HG03565 (cell line): ENCODE measurements at regions not wholly inside any gene's neighbourhood (a gene's known extent, or its start where the extent isn't known, plus 50 kb on each side); places are given as distances from the start of the nearest gene placed in this dataset.

Source experiments
- ATAC-seq: cut with Tn5 transposase; IDR thresholded peaks from one replicate; pipeline ENCODE4 v1.9.1; 2021; ENCODE audit warnings: mild to moderate bottlenecking, moderate library complexity; ENCODE audit not compliant: unreplicated experiment

DNA sequence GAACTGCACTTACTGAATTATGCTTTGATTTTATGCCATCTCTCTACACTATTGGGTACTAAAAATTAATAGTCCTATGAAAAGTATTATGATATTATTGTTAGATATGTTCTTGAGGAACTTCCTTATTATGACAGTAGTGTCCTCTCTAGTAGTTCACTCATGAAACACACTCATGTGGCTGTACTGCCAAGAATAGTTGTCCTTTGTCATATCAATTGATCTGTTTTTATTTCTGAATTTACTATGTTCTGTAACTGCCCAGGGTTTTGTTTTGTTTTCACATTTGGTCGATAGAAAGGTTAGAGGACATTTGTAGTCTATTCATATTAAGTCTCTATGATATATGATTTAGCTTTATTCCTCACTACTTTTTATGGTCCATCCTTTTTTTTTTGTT is 215.2 kb downstream of the PPARGC1A start:
- ATAC-seq: no peak

DNA sequence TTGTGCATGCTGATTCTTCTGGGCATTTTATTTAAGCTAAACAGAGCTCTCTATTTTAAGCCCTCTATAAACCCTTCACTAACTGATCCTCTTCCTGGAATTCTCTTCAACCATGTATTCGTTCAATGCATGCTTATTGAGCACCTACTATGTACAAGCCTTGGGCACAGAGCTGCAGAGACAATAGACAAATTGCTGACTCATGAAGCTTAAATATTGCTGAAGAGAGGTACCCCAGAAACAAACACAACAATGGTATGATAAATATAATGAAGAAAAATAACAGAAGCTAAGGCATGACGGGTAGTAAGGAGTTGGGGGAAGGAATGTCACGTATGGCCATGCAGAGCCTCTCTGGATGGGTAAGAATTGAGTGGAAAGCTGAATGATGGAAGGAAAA is 222.2 kb downstream of the PPARGC1A start:
- no peak for ATAC-seq

DNA sequence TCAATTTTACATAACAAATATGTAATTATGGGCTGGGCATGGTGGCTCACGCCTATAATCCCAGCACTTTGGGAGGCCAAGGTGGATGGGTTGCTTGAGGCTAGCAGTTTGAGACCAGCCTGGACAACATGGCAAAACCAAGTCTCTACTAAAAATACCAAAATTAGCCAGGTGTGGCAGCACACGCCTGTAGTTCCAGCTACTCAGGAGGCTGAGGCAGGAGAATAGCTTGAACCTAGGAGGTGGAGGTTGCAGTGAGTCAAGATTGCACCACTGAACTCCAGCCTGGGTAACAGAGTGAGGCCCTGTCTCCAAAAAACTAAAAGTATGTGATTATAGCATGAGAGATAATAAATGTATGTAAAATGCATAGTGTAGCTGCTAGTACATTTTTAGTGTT is 229.0 kb downstream of the PPARGC1A start:
- ATAC-seq: no peak

DNA sequence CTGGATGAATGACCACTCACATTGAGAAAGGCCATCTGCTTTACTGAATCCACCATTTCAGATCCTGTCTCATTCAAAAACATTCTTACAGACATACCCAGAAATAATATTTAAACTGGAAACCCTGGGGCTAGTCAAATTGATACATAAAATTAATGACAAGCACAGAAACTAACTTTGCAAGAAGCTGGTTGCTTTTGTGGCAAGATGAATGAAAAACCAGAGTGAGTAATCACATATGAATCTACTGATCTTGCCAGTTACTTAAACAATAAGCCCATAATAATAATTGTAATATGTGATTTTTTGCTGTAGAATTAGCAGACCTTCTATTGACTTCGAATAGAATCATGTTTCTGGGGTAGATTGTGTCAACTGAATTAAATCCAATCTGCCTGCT is 235.1 kb downstream of the PPARGC1A start:
- ATAC-seq: no peak

DNA sequence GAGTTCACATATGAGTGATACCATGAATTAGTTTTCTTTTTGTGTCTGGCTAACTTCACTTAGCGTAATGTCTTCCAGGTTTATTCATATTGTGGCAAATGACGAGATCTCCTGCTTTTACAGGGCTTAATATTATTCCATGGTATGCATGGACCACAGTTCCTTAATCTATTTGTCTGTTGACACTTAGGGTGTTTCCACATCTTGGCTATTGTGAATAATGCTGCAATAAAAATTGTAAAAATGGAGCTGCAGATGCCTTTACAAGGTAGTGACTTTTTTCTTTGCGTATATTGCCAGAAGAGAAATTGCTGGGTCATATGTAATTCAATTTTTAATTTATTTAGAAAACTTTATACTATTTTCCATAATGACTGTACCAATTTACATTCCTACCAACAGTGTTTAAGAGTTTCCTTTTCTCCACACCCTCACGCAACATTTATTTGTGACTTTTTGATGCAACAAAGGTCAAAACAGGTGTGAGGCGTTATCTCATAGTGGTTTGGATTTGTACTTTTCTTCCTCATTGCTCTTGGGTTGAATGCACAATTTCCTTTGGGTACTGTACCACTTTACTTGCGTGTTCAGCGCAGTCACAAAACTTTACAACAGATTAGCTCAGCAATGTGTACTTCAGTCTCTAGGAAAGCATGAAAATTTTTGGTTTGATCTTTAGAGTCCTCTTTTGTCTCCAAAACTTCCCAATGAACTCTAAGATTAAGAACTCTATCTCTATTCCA is 240.8 kb downstream of the PPARGC1A start:
- no peak for ATAC-seq

DNA sequence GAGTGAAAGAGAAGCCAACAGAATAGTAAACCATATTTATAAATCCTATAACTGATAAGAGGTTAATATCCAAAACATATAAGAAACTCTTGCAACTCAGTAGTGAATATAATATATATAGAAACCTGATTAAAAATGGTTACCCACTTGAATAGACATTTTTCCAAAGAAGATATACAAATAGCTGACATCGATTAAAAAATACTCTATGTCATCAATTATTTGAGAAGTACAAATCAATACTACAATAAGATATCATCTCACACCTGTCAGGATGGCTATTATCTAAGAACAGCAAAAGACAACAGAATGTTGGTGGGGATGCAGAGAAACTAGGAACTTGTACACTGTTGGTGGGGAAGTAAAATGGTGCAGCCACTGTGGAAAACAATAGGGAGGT is 254.4 kb downstream of the PPARGC1A start:
- ATAC-seq: no peak

DNA sequence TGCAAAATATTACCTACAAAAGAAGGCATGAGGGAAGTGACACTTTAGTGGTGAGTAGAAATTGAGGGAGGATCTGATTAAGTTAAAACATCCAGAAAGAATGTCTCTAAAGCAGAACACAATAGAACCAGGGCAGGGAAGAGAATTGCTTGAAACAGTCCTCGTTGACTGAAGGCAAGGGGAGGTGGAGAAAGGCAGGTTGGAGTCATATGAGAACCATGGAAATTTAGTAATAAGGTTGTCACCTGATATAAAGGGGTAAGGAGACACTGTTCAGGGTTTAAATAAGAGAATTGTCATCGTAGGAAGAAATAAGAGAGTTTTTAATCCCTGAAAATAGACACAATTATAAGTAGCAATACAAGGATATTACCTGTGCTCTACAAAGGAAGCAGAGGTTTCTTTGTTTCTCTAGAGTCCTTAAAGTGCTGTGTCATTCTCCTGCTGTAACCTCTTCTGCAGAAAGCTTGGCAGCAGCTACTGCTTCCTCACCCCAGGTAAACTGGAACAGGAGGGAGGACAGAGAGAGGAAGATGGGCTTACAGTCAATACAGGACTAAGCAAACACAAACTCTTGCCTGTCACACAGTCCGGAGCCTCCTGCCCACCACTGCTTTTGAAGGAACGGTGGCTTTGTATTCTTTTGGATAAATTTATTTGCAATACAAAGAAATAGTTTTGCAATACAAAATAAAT is 258.4 kb downstream of the PPARGC1A start:
- no peak for ATAC-seq

DNA sequence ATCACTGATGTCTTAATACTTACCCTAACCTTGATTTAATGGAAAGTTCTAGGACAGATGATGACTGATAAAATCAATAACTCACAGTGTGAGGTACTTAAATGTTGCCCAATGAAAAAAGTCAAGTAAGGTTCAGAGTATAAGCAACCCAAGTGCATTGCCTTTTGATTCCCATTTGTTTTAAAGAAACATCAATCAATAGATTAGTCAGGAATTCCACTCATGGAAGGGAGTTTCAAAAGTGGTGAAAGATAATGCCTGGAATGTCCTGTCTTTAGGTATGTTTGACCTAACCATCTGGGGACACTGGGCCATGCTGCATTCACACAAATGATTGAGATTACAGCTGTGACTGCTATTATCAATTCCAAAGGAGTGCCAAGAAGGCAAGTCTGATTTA is 259.7 kb downstream of the PPARGC1A start:
- ATAC-seq: no peak

DNA sequence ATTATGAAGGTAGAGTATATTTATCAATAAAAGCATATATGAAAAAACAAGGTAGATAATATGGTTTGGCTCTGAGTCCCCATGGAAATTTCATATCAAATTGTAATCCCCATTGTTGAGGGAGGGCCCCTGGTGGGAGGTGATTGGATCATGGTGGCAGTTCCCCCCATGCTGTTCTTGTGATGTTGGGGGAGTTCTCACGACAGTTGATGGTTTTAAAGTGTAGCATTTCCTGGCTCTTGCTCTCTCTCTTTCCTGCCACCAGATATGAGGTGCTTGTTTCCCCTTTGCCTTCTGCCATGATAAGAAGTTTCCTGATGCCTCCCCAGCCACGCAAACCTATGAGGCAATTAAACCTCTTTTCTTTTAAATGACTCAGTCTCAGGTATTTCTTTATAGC is 260.4 kb downstream of the PPARGC1A start:
- ATAC-seq: no peak

DNA sequence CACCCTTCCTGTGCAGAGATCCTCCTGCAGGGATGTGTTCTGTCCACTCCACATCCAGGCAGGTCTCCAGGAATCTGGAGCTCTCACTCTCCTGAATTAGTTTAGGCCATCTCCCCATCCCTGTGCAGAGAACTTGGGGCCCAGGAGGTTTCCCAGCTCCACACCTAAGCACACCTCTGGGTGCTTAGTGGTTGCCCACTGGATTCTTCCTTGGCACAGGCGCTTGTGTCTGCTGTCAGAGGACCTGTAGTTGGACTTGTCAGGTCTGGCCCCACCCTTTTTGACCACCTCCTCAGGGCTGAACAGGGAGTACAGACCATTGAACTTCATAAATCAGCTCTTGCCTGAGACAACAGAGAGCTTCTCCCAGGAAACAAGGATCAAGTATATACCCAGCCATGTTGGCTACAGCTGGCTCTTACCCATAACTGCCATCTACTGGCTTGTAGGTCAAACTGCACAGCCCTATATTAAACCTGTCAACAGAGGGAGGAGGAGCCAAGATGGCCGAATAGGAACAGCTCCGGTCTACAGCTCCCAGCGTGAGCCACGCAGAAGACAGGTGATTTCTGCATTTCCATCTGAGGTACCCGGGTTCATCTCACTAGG is 275.5 kb downstream of the PPARGC1A start:
- ATAC-seq: no peak

DNA sequence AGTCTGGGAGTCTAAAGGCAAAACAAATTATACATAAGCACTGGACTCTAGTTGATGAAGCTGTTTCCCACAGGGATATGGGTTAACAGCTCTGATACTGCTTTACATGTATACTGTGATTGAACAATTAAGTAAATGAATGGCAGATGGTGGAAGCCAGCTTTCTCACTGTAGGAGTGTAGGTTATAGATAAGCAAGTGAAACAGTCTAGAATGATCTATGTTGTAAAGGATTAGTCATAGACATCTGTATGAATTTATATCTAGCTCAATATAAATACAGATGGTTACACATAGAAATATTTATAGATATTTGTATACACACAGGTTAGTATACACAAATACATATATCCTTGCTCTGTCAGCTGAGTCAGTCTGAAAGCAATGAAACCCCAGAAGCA is 276.1 kb downstream of the PPARGC1A start:
- ATAC-seq: no peak

DNA sequence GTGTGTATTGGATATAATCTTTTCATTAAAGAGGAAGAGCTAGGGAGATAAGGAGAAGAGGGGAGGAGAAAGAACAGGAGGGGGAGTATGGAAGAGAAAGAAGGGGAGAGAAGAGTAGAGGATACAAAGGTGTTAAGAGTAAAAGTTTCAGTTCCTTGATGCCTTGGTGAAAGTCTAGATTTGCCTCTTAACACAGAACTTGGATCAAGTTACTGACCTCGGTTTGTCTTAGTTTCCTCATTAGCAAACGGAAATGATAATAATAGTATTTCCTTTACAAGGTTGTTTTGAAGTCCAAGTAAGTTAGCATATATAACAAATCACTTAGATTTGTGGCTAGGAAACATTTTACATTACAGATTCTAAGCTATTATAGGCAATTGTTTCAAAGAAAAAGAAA is 287.1 kb downstream of the PPARGC1A start:
- no peak for ATAC-seq

DNA sequence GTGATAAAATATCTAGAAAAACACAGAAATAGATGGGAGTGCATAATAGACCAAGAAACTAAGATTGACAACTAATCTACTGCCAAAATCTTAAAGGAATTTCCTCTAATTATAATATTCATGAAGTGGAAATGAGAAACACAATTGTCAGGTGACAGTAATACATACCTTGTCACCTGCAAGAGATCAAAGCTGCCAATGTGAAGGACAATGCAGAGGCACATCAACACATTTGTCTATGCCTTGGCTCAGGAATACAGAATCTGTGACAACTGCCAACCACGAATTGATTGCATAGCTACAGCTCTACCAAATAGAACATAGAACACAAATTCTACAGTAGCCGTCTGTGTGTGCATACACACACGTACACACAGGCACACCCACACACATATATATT is 295.7 kb downstream of the PPARGC1A start:
- no peak for ATAC-seq

DNA sequence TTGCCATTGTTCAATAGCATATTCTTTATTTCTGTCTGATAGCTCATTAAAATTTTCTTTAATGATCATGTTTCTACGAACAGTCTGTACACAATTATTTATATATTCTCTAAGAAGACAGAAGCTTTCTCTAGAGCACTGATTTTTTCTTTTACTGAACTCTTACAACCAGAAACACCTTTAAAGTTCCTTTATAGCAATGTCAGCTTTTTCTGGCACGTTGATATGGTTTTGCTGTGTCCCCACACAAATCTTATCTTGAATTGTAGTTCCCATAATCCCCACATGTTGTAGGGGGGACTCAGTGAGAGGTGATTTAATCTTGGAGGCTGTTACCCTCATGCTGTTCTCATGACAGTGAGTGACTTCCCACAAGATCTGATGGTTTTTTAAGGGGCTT is 299.4 kb downstream of the PPARGC1A start:
- no peak for ATAC-seq

DNA sequence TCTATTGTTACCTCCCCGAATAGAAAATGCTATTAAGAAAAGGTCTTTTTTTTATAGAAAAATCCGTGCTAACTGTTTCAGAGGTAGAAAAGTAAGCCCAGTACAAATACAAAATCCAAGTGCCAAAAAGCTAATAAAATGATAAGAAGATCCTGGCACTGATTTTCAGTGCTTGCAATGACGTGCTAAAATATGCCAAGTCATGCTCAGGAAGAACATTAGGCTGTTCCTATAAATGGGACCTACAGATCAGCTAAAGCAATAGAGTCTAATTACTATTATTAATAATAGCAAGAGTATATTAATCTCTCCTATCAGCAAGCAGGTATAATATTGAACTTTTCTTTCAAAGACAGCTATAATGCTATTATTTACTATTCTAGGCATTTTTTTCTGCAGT is 305.8 kb downstream of the PPARGC1A start:
- no peak for ATAC-seq

DNA sequence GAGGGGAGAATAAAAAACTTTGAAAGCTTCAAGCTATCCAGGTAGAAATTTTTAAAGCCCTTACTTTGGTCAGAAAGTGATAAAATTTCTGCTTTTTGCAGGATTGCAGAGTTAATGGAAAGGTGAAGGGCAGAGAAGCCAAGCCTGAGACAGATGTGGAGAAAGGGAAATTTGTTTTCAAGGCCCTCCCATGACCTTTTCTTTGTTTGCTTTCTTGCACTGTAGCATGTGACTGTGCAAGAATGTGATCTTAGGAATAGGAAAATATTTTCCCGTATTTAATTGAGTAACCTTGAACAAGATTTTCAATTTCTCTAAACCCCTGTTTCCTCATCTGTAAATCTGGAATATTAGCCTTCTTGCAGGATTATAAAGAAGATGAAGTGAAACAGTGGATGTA is 307.2 kb downstream of the PPARGC1A start:
- no peak for ATAC-seq

DNA sequence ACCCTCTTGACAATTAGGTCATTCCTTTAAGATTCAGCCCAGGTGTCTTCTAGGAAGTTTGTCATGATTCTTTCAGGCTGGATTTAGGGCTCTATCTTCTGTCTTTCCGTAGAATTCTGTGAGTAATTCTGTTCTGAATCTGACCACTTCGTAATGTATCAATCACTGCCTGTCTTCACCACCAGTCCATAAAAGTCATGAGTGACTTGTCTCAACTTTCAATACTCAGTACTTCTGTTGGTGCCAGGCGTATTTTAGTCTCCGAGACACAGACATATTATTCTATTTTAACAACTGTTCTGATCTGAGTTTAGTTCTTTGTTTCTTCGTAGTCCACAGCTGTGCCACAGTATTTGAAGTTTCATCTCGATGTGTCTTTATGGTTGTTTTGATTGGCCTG is 310.7 kb downstream of the PPARGC1A start:
- no peak for ATAC-seq

DNA sequence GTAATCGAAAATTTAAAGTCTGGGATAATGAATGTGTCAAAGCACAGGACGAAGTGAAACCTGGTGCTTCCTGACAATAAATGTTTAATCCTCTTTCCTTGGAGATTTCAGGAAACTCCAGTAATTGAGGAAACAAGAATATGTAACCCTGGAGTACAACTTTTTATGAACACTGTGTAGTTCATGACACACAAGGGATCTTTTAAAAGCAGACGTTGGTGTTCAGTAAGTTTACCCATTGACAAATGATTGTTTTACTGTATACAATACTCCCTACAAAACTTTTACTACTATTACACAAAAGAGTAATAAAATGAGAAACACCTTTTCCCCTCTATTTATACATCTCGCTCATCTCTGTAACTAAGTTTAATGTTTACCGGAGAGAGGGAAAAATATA is 312.4 kb downstream of the PPARGC1A start:
- no peak for ATAC-seq

DNA sequence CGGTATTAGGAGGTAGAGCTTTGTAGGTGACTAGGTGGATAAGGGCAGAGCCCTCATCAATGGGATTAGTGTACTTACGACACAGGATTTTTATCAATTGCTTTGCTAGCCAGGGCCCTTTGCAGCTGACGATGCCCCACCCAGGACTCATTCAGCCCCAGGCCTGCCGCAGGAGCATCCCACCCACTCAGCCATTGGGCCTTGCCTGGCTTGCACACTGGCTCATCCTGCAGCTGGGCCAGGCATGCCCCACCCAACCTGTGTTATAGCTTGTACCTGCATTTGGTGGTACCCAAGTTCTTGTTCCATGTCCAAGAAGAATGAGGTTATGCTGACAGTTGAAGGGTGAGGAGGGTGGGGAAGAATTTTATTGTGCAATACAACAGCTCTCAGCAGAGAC is 317.5 kb downstream of the PPARGC1A start:
- ATAC-seq: no peak

DNA sequence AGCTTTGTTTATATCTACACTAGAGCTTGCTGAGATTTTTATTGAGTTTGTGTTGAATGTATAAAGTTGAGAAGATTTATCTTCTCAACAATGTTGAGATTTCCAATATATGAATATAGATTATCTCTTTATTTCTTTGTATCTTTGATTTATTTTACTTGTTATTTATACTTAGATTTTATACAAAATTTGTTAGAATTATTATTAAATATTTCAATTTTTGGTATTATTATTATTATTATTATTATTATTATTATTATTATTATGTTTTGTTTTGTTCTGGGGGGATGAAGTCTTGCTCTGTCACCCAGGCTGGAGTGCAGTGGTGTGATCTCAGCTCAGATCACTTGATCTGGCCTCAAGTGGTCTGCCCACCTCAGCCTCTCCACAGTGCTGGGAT is 322.5 kb downstream of the PPARGC1A start:
- no peak for ATAC-seq

DNA sequence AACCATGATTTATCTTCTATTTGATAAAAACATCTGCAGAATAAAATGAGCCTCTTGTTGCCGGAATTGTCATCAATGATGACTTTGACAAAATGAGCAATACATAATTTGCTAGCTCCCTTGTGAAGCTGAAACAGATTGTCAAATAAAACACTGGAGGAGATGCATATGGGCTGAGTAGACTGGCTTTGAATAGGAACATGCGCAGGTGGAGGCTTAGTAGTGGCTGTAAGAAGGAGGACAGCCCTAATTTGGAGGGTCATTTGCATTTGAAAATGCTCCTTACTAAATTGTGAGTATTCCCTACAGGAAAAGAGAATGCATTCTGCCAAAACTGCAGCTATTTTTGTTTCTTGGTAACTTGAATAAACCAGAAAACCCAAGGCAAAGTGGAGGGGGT is 329.1 kb downstream of the PPARGC1A start:
- no peak for ATAC-seq

DNA sequence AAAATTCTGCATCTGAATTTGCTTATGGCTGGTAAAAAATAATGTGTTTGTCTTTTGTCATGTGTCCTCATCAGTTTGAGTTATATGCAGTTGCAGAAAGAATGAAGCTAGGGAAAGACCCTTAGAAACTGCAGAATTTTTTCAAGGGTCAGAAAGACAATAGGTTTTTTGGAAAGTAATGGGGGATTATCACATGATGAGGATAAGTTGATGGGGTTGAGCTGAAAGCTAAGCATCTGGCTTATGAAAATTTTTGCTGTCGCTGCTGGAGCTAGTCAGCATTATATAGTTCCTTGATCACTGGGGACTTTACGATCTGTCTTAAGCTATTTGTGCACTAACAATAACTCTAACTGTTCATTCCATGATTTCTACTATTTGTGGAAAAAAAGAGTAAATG is 331.7 kb downstream of the PPARGC1A start:
- ATAC-seq: no peak
